IMR-90 (cell line): ENCODE measurements at regions not wholly inside any gene's neighbourhood (a gene's known extent, or its start where the extent isn't known, plus 50 kb on each side); places are given as distances from the start of the nearest gene placed in this dataset.

Source experiments
- CEBPB ChIP-seq: IDR thresholded peaks from 2 replicates; pipeline ENCODE4 v1.6.1; 2012; ENCODE audit warnings: low read depth, low read length, improper control_type of control experiment
- CTCF ChIP-seq: conservative IDR thresholded peaks from 2 replicates; pipeline ENCODE4 v1.5.1; 2012; ENCODE audit warnings: mild to moderate bottlenecking, low read depth, low read length, improper control_type of control experiment
- MAZ ChIP-seq: IDR thresholded peaks from 2 replicates; pipeline ENCODE4 v1.6.1; 2012; ENCODE audit warnings: low read depth, mild to moderate bottlenecking, low read length, improper control_type of control experiment, moderate library complexity, borderline replicate concordance
- MXI1 ChIP-seq: IDR thresholded peaks from 2 replicates; pipeline ENCODE4 v1.6.1; 2012; ENCODE audit warnings: low read depth, mild to moderate bottlenecking, low read length, moderate library complexity, borderline replicate concordance
- POLR2A ChIP-seq: IDR thresholded peaks from 2 replicates; pipeline ENCODE4 v1.6.1; 2012; ENCODE audit warnings: mild to moderate bottlenecking, low read depth, low read length
- RAD21 ChIP-seq: IDR thresholded peaks from 2 replicates; pipeline ENCODE4 v1.6.1; 2012; ENCODE audit warnings: low read length, improper control_type of control experiment
- USF2 ChIP-seq: fragments of 150-350 bp; IDR thresholded peaks from 2 replicates; pipeline ENCODE4 v1.6.1; 2017; ENCODE audit warnings: mild to moderate bottlenecking, antibody characterized with exemption, low read length, low read depth

- TF ChIP-seq USF2 (no peak), CTCF (no peak), CEBPB (no peak), POLR2A (no peak), MXI1 (no peak), RAD21 (no peak), MAZ (no peak)
Observed at GRCh38 chrX:94454159-94454558, 780.2 kb downstream of the FAM133A start.
